IMR-90 (cell line): ENCODE measurements at regions not wholly inside any gene's neighbourhood (a gene's known extent, or its start where the extent isn't known, plus 50 kb on each side); places are given as distances from the start of the nearest gene placed in this dataset.

Experiments
- ATAC-seq: fragments of 200-7000 bp; cut with Tn5 transposase; 2 replicates; pipeline ENCODE4 v1.9.1; 2020; ENCODE audit warnings: low read depth, mild to moderate bottlenecking, moderate library complexity
- BruUV-seq: library from RNA; stranded (reverse); fragments of 400-500 nt; replicated peaks from 2 replicates; lab custom pipeline; 2021; lab: Mats Ljungman, UMichigan
- CTCF ChIA-PET: fragments of 300-600 bp; formaldehyde crosslinking; extraction: SDS; loops from one replicate; lab custom pipeline; 2021; ENCODE audit warnings: antibody characterized with exemption; lab: Yijun Ruan, JAX
- POLR2A ChIA-PET: fragments of 300-600 bp; sonication (Branson Sonifier 250); formaldehyde crosslinking; loops from one replicate; lab custom pipeline; 2022; ENCODE audit warnings: antibody characterized with exemption; ENCODE audit not compliant: unreplicated experiment; lab: Charles Lee
- DNase-seq: peaks from one replicate; pipeline ENCODE4 v3.0.0; 2013
- H2AFZ ChIP-seq: replicated peaks from 2 replicates; pipeline ENCODE3; 2013; ENCODE audit warnings: low read length, mild to moderate bottlenecking; ENCODE audit not compliant: poor library complexity
- H2AK5ac ChIP-seq: 2 replicates; pipeline ENCODE4 v1.6.1; 2013; ENCODE audit warnings: low read depth, low read length, inconsistent platforms
- H2AK9ac ChIP-seq: replicated peaks from 2 replicates; pipeline ENCODE3; 2013; ENCODE audit warnings: mild to moderate bottlenecking, low read depth, low read length, moderate library complexity; ENCODE audit not compliant: poor library complexity
- H2BK120ac ChIP-seq: 2 replicates; pipeline ENCODE4 v1.6.1; 2013; ENCODE audit warnings: low read depth, low read length, inconsistent platforms
- H2BK15ac ChIP-seq: 3 replicates; pipeline ENCODE4 v1.6.1; 2013; ENCODE audit warnings: low read depth, low read length, inconsistent platforms
- H2BK20ac ChIP-seq: 2 replicates; pipeline ENCODE4 v1.6.1; 2013; ENCODE audit warnings: low read depth, mild to moderate bottlenecking, inconsistent platforms, low read length, moderate library complexity
- H2BK5ac ChIP-seq: 2 replicates; pipeline ENCODE4 v1.6.1; 2013; ENCODE audit warnings: mild to moderate bottlenecking, low read depth, low read length, inconsistent platforms; ENCODE audit not compliant: poor library complexity, severe bottlenecking
- H3K14ac ChIP-seq: replicated peaks from 2 replicates; pipeline ENCODE4 v1.6.1; 2013; ENCODE audit warnings: low read depth, low read length, inconsistent platforms
- H3K18ac ChIP-seq: 2 replicates; pipeline ENCODE4 v1.6.1; 2013; ENCODE audit warnings: low read depth, low read length, control low read depth
- H3K23ac ChIP-seq: 2 replicates; pipeline ENCODE4 v1.6.1; 2013; ENCODE audit warnings: low read depth, low read length, inconsistent platforms
- H3K27ac ChIP-seq: 2 replicates; pipeline ENCODE4 v1.5.1; 2013; ENCODE audit warnings: mild to moderate bottlenecking, control low read depth, low read length; ENCODE audit not compliant: insufficient read depth
- H3K27me3 ChIP-seq: 2 replicates; pipeline ENCODE4 v1.6.1; 2013; ENCODE audit warnings: low read length; ENCODE audit not compliant: control insufficient read depth, insufficient read depth
- H3K36me3 ChIP-seq: 2 replicates; pipeline ENCODE4 v1.6.1; 2013; ENCODE audit warnings: low read length, mixed read lengths; ENCODE audit not compliant: control insufficient read depth, insufficient read depth
- H3K4ac ChIP-seq: 2 replicates; pipeline ENCODE4 v1.6.1; 2013; ENCODE audit warnings: low read depth, low read length, inconsistent platforms
- H3K4me1 ChIP-seq: 2 replicates; pipeline ENCODE4 v1.6.1; 2013; ENCODE audit warnings: low read length, mixed read lengths; ENCODE audit not compliant: control insufficient read depth, insufficient read depth
- H3K4me2 ChIP-seq: 2 replicates; pipeline ENCODE4 v1.6.1; 2013; ENCODE audit warnings: low read depth, mild to moderate bottlenecking, control low read depth, low read length, moderate library complexity
- H3K4me3 ChIP-seq: 2 replicates; pipeline ENCODE4 v1.5.1; 2013; ENCODE audit warnings: low read depth, mild to moderate bottlenecking, control low read depth, low read length, moderate library complexity; ENCODE audit not compliant: insufficient read depth
- H3K56ac ChIP-seq: 2 replicates; pipeline ENCODE4 v1.6.1; 2013; ENCODE audit warnings: low read length, inconsistent platforms; ENCODE audit not compliant: insufficient read depth; ENCODE audit errors: extremely low read depth
- H3K79me1 ChIP-seq, 2 experiments: 2 replicates each; pipeline ENCODE4 v1.6.1; 2013; ENCODE audit warnings: low read length in 2 of 2, inconsistent platforms in 1 of 2, low read depth in 1 of 2
- H3K9ac ChIP-seq: 2 replicates; pipeline ENCODE4 v1.6.1; 2013; ENCODE audit warnings: low read depth, low read length, control low read depth
- H3K9me1 ChIP-seq: 2 replicates; pipeline ENCODE4 v1.6.1; 2013; ENCODE audit warnings: low read length, inconsistent platforms; ENCODE audit not compliant: insufficient read depth
- H3K9me3 ChIP-seq: 2 replicates; pipeline ENCODE4 v1.6.1; 2013; ENCODE audit warnings: low read length; ENCODE audit not compliant: control insufficient read depth, insufficient read depth
- H4K20me1 ChIP-seq: 2 replicates; pipeline ENCODE4 v1.6.1; 2013; ENCODE audit warnings: low read length, inconsistent platforms; ENCODE audit not compliant: insufficient read depth
- H4K5ac ChIP-seq: 2 replicates; pipeline ENCODE4 v1.6.1; 2013; ENCODE audit warnings: mild to moderate bottlenecking, low read depth, low read length, control low read depth
- H4K8ac ChIP-seq, 2 experiments: 2 replicates each; pipeline ENCODE4 v1.6.1; 2013; ENCODE audit warnings: low read depth in 2 of 2, low read length in 2 of 2, control low read depth in 1 of 2, inconsistent platforms in 1 of 2
- H4K91ac ChIP-seq: 2 replicates; pipeline ENCODE4 v1.6.1; 2013; ENCODE audit warnings: low read depth, low read length, inconsistent platforms; ENCODE audit not compliant: insufficient read depth
- BHLHE40 ChIP-seq: fragments of 150-350 bp; IDR thresholded peaks from 2 replicates; pipeline ENCODE4 v1.6.1; 2016; ENCODE audit warnings: mild to moderate bottlenecking, low read depth, low read length
- CEBPB ChIP-seq: IDR thresholded peaks from 2 replicates; pipeline ENCODE4 v1.6.1; 2012; ENCODE audit warnings: low read depth, low read length, improper control_type of control experiment
- CHD1 ChIP-seq: IDR thresholded peaks from 2 replicates; pipeline ENCODE4 v1.6.1; 2012; ENCODE audit warnings: low read depth, low read length, improper control_type of control experiment
- ELK1 ChIP-seq: fragments of 150-350 bp; IDR thresholded peaks from 2 replicates; pipeline ENCODE4 v1.6.1; 2016; ENCODE audit warnings: low read depth, mild to moderate bottlenecking, low read length, moderate library complexity, borderline replicate concordance
- FOS ChIP-seq: fragments of 150-350 bp; IDR thresholded peaks from 2 replicates; pipeline ENCODE4 v1.6.1; 2016; ENCODE audit warnings: low read depth, low read length
- MAFK ChIP-seq: IDR thresholded peaks from 2 replicates; pipeline ENCODE4 v1.6.1; 2012; ENCODE audit warnings: low read depth, low read length, improper control_type of control experiment
- MAZ ChIP-seq: IDR thresholded peaks from 2 replicates; pipeline ENCODE4 v1.6.1; 2012; ENCODE audit warnings: low read depth, mild to moderate bottlenecking, low read length, improper control_type of control experiment, moderate library complexity, borderline replicate concordance
- MXI1 ChIP-seq: IDR thresholded peaks from 2 replicates; pipeline ENCODE4 v1.6.1; 2012; ENCODE audit warnings: low read depth, mild to moderate bottlenecking, low read length, moderate library complexity, borderline replicate concordance
- NFE2L2 ChIP-seq: fragments of 150-350 bp; IDR thresholded peaks from 2 replicates; pipeline ENCODE4 v1.6.1; 2016; ENCODE audit warnings: low read depth, mild to moderate bottlenecking, low read length
- POLR2A ChIP-seq: IDR thresholded peaks from 2 replicates; pipeline ENCODE4 v1.6.1; 2012; ENCODE audit warnings: mild to moderate bottlenecking, low read depth, low read length
- RAD21 ChIP-seq: IDR thresholded peaks from 2 replicates; pipeline ENCODE4 v1.6.1; 2012; ENCODE audit warnings: low read length, improper control_type of control experiment
- RCOR1 ChIP-seq: IDR thresholded peaks from 2 replicates; pipeline ENCODE4 v1.6.1; 2012; ENCODE audit warnings: mild to moderate bottlenecking, low read length, improper control_type of control experiment; ENCODE audit not compliant: insufficient replicate concordance
- RFX5 ChIP-seq: IDR thresholded peaks from 2 replicates; pipeline ENCODE4 v1.8.0; 2012; ENCODE audit warnings: low read depth, mild to moderate bottlenecking, low read length, moderate library complexity
- SMC3 ChIP-seq: fragments of 150-350 bp; IDR thresholded peaks from 2 replicates; pipeline ENCODE4 v1.6.1; 2016; ENCODE audit warnings: low read depth, mild to moderate bottlenecking, antibody characterized with exemption, low read length, moderate library complexity
- WGBS, 2 experiments: methylation state at CpG; one replicate each; pipeline versions ENCODE4 v1.1.5 to v1.1.7; 2013; ENCODE audit warnings: missing lambda C conversion rate in 2 of 2; ENCODE audit not compliant: insufficient read length in 1 of 2; ENCODE audit errors: extremely low coverage in 2 of 2; 5-methylcytosine and 5-hydroxymethylcytosine counted together
- dilution Hi-C: fragments of 300-500 bp; cut with HindIII; formaldehyde crosslinking; loops from one replicate; pipeline ENCODE4 v1.14.3; 2018; ENCODE audit warnings: low sequenced_read_pairs; ENCODE audit not compliant: unreplicated experiment
- in situ Hi-C: fragments of 300-500 bp; cut with MboI; formaldehyde crosslinking; loops from 3 replicates; pipeline ENCODE4 v1.14.3; 2019; ENCODE audit warnings: low sequenced_read_pairs, inconsistent platforms, mixed read lengths
- intact Hi-C: fragments of 100-400 bp; cut with micrococcal nuclease; formaldehyde crosslinking; loops from 2 replicates; pipeline ENCODE4 v1.10.0; 2022
- TF ChIP-seq, protein P1 (sequence below): fragments of 150-350 bp; IDR thresholded peaks from 2 replicates; pipeline ENCODE4 v1.6.1; 2017; ENCODE audit warnings: mild to moderate bottlenecking, antibody characterized with exemption, low read length, low read depth
- TF ChIP-seq, protein P2 (sequence below): conservative IDR thresholded peaks from 2 replicates; pipeline ENCODE4 v1.5.1; 2012; ENCODE audit warnings: mild to moderate bottlenecking, low read depth, low read length, improper control_type of control experiment

- no peak overlapping the region for H2AFZ ChIP-seq
- in situ Hi-C loops (no loop called here), intact Hi-C loops (no loop called here), dilution Hi-C loops (no loop called here)
- no peak overlapping the region for H4K91ac ChIP-seq
- BruUV-seq = no TSS peak
- DNase-seq (no peak), ATAC-seq (no peak)
- H4K8ac ChIP-seq = no peak overlapping the region
- no peak overlapping the region for H2BK5ac ChIP-seq
- no peak overlapping the region for H3K27ac ChIP-seq
- no peak overlapping the region for H2BK15ac ChIP-seq
- H3K14ac ChIP-seq = no peak overlapping the region
- H3K4me3 ChIP-seq = no peak overlapping the region
- H3K4me1 ChIP-seq = no peaks in the 10 kb centered on the region
- no peak overlapping the region for H2AK9ac ChIP-seq
- H2BK120ac ChIP-seq = no peak overlapping the region
- no peak overlapping the region for H4K5ac ChIP-seq
- TF ChIP-seq MAFK (no peak), BHLHE40 (no peak), MXI1 (no peak), SMC3 (no peak), ELK1 (no peak), RFX5 (no peak), FOS (no peak), RAD21 (no peak), CEBPB (no peak), NFE2L2 (no peak), POLR2A (no peak), MAZ (no peak), RCOR1 (no peak), CHD1 (no peak)
- TF ChIP-seq, protein P1, sequence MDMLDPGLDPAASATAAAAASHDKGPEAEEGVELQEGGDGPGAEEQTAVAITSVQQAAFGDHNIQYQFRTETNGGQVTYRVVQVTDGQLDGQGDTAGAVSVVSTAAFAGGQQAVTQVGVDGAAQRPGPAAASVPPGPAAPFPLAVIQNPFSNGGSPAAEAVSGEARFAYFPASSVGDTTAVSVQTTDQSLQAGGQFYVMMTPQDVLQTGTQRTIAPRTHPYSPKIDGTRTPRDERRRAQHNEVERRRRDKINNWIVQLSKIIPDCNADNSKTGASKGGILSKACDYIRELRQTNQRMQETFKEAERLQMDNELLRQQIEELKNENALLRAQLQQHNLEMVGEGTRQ = no peak
- TF ChIP-seq, protein P2, sequence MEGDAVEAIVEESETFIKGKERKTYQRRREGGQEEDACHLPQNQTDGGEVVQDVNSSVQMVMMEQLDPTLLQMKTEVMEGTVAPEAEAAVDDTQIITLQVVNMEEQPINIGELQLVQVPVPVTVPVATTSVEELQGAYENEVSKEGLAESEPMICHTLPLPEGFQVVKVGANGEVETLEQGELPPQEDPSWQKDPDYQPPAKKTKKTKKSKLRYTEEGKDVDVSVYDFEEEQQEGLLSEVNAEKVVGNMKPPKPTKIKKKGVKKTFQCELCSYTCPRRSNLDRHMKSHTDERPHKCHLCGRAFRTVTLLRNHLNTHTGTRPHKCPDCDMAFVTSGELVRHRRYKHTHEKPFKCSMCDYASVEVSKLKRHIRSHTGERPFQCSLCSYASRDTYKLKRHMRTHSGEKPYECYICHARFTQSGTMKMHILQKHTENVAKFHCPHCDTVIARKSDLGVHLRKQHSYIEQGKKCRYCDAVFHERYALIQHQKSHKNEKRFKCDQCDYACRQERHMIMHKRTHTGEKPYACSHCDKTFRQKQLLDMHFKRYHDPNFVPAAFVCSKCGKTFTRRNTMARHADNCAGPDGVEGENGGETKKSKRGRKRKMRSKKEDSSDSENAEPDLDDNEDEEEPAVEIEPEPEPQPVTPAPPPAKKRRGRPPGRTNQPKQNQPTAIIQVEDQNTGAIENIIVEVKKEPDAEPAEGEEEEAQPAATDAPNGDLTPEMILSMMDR = no peak
- H4K20me1 ChIP-seq = no peaks in the 10 kb centered on the region
- H3K56ac ChIP-seq = no peak overlapping the region
- H3K36me3 ChIP-seq = no peaks in the 10 kb centered on the region
- H3K4ac ChIP-seq = no peak overlapping the region
- H3K9me1 ChIP-seq = no peaks in the 10 kb centered on the region
- no peak overlapping the region for H3K4me2 ChIP-seq
- ChIA-PET POLR2A (no interaction called here), CTCF (no interaction called here)
- WGBS, 2 experiments = no CpG with 5 or more reads among the region's 3 CpGs
- no peaks in the 10 kb centered on the region for H3K9me3 ChIP-seq
- no peaks in the 10 kb centered on the region for H3K27me3 ChIP-seq
- H2AK5ac ChIP-seq = no peak overlapping the region
- H3K79me1 ChIP-seq = no peaks in the 10 kb centered on the region
- H2BK20ac ChIP-seq = no peak overlapping the region
- H3K9ac ChIP-seq = no peak overlapping the region
- no peak overlapping the region for H3K23ac ChIP-seq
- no peak overlapping the region for H3K18ac ChIP-seq
Observed at GRCh38 chr2:82344670-82345069, 2040.1 kb upstream of the LRRTM1 start.
